ENCODE measurements at regions not wholly inside any gene's neighbourhood (a gene's known extent, or its start where the extent isn't known, plus 50 kb on each side); places are given as distances from the start of the nearest gene placed in this dataset.

- DNase-seq (ENCODE audit: low read depth): no peak
- TF ChIP-seq CTCF (IDR thresholded peaks at IDR 0.05; ENCODE audit: low read length, missing control alignments): no peak
- no peak overlapping the region for H3K4me3 ChIP-seq (replicated peaks; ENCODE audit: low read depth, low read length)
Observed at GRCh38 chr10:36500266-36500665, 625.1 kb upstream of the ANKRD30A start.

GRCh38 chr10:36499693-36500092 lies 625.7 kb upstream of the ANKRD30A start:
- no peak overlapping the region for H3K4me3 ChIP-seq (replicated peaks; ENCODE audit: low read depth, low read length)
- TF ChIP-seq CTCF (IDR thresholded peaks at IDR 0.05; ENCODE audit: low read length, missing control alignments): no peak
- no peak for DNase-seq (ENCODE audit: low read depth)

- no peak for TF ChIP-seq CTCF (IDR thresholded peaks at IDR 0.05; ENCODE audit: low read length, missing control alignments)
- DNase-seq (ENCODE audit: low read depth): no peak
- no peak overlapping the region for H3K4me3 ChIP-seq (replicated peaks; ENCODE audit: low read depth, low read length)
Observed at GRCh38 chr10:36496758-36497157, 628.6 kb upstream of the ANKRD30A start.

- TF ChIP-seq CTCF (IDR thresholded peaks at IDR 0.05; ENCODE audit: low read length, missing control alignments): no peak
- DNase-seq (ENCODE audit: low read depth): peak; percentile 63
- H3K4me3 ChIP-seq (replicated peaks; ENCODE audit: low read depth, low read length): no peak overlapping the region
Observed at GRCh38 chr10:36494371-36494770, 631.0 kb upstream of the ANKRD30A start.

GRCh38 chr10:36493516-36493880 lies 631.9 kb upstream of the ANKRD30A start:
- DNase-seq (ENCODE audit: low read depth): peak; percentile 52
- H3K4me3 ChIP-seq (replicated peaks; ENCODE audit: low read depth, low read length): no peak overlapping the region
- no peak for TF ChIP-seq CTCF (IDR thresholded peaks at IDR 0.05; ENCODE audit: low read length, missing control alignments)

- DNase-seq (ENCODE audit: low read depth): peak; percentile 41
- no peak overlapping the region for H3K4me3 ChIP-seq (replicated peaks; ENCODE audit: low read depth, low read length)
- no peak for TF ChIP-seq CTCF (IDR thresholded peaks at IDR 0.05; ENCODE audit: low read length, missing control alignments)
Observed at GRCh38 chr10:36492590-36493515, 632.5 kb upstream of the ANKRD30A start.

- H3K4me3 ChIP-seq (replicated peaks; ENCODE audit: low read depth, low read length): no peak overlapping the region
- TF ChIP-seq CTCF (IDR thresholded peaks at IDR 0.05; ENCODE audit: low read length, missing control alignments): no peak
- no peak for DNase-seq (ENCODE audit: low read depth)
Observed at GRCh38 chr10:36491926-36492325, 633.5 kb upstream of the ANKRD30A start.
